ENCODE measurements at regions not wholly inside any gene's neighbourhood (a gene's known extent, or its start where the extent isn't known, plus 50 kb on each side); places are given as distances from the start of the nearest gene placed in this dataset.

- no peak for TF ChIP-seq CTCF (IDR thresholded peaks at IDR 0.05)
- no peak for TF ChIP-seq POLR2A (IDR thresholded peaks at IDR 0.05; ENCODE audit: low read depth)
- TF ChIP-seq EP300 (IDR thresholded peaks at IDR 0.05): no peak
Measured at GRCh38 chr10:43702936-43703281, 54.2 kb upstream of the ZNF32 start.
